ENCODE measurements at regions not wholly inside any gene's neighbourhood (a gene's known extent, or its start where the extent isn't known, plus 50 kb on each side); places are given as distances from the start of the nearest gene placed in this dataset.

DNA sequence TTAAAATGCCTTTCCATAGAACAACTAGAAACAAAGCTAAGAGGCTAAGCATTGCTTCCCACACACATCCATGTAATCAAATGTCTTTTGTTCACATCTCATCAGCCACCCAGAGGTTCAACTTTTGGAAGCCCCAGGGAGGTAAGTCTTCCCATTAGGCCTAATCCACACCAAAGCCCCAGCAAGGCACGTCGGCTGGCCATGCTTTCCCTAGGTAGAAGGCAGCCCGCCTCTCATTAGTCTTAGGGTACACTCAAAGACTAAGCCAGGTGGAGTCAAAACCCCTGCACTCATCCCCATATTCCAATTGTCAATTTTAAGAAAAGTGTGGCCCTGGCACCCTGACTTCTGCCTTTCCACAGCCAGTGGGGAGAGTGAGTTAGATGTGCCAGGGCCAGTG lies 87.9 kb downstream of the ATPSCKMT start:
- no peak for TF ChIP-seq CTCF (IDR thresholded peaks at IDR 0.05; ENCODE audit: low read depth, low read length)
- no peak for DNase-seq (ENCODE audit: extremely low read depth, low read depth)

DNA sequence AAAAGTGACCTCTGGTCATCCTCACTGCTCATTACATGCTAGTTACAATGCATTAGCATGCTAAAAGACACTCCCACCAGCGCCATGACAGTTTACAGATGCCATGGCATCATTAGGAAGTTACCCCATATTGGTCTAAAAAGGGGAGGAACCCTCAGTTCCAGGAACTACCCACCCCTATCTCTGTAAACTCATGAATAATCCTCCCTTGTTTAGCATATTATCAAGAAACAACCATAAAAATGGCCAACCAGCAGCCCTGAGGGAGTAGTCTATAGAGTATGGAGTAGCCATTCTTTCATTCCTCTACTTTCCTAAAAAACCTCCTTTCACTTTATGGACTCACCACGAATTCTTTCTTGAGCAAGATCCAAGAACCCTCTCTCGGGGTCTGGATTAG lies 89.4 kb downstream of the ATPSCKMT start:
- no peak for TF ChIP-seq CTCF (IDR thresholded peaks at IDR 0.05; ENCODE audit: low read depth, low read length)
- DNase-seq (ENCODE audit: extremely low read depth, low read depth) = no peak

DNA sequence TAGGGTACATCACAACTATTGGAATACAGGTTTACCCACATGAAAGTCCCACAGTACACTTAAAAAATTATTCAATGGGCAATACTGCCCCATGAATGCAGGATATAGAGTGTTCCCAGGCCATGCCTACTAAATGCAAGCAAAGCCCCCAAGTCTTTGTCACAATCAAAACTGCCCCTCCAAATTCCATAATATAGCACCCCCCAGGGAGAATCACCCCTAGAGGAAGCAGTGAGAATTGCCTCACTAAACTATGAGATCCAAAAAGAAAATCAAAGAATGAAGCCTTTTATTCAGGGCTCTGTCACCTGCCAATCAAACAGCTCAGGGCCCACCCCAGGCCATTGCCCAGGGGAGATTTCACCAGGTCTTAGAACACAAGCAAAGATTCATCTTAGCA lies 90.8 kb downstream of the ATPSCKMT start:
- no peak for DNase-seq (ENCODE audit: extremely low read depth, low read depth)
- TF ChIP-seq CTCF (IDR thresholded peaks at IDR 0.05; ENCODE audit: low read depth, low read length) = no peak

DNA sequence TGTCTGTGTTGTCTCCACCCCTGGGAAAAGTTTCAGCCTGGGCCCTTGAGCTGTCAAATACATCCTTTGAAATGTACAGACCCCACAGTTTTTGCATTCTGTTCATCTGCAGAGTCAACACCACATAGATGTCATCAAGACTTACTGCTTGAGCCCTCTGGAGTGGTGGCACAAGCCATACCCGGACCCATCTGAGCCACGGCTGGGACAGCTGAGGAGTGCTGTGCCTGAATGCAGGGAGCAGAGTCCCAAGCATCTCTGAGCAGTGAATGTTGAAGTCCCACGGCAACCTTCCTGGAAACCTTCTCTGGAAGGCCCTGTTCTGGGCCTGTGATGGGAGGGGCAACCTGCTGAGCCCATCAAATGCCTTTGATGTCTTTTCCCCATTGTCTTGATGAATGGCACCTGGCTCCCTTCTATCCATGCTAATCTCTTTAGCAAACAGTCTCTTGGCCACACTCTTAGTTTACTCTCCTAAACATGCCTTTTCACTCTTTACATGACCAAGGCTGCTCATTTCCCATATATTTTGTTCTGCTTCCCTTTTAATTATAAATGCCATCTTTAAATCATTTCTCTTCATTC lies 92.5 kb downstream of the ATPSCKMT start:
- DNase-seq (ENCODE audit: extremely low read depth, low read depth) = no peak
- no peak for TF ChIP-seq CTCF (IDR thresholded peaks at IDR 0.05; ENCODE audit: low read depth, low read length)

DNA sequence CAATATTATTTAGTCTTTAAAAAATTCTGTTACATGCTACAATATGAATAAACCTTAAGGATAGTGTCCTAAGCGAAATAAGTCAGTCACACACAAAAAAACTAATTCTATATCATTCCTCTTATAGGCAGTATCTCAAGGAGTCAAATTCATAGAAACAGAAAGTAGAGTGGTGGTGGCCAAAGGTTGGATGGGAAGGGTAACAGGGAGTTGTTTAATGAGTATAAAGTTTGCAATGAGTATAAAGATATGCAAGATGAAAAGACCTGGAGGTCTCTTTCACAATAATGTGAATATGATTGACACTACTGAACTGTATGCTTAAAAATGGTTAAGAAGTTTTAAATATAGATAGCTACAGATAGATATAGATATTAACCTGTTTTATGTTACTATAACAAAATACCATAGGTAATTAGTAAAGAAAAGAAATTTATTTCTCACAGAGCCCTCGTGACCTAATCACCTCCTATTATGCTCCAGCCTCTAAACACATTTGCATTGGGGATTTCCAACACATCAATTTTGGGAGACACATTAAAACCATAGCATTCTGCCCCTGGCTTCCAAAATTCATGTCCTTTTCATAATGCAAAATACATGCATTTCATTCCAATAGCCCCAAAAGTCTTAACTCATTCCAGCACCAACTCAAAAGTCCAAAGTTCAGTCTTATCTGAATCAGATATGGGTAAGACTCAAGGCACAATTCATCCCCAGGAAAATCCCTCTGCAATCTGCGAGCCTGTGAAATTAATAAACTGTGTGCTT lies 93.6 kb downstream of the ATPSCKMT start:
- DNase-seq (ENCODE audit: extremely low read depth, low read depth) = no peak
- no peak for TF ChIP-seq CTCF (IDR thresholded peaks at IDR 0.05; ENCODE audit: low read depth, low read length)

DNA sequence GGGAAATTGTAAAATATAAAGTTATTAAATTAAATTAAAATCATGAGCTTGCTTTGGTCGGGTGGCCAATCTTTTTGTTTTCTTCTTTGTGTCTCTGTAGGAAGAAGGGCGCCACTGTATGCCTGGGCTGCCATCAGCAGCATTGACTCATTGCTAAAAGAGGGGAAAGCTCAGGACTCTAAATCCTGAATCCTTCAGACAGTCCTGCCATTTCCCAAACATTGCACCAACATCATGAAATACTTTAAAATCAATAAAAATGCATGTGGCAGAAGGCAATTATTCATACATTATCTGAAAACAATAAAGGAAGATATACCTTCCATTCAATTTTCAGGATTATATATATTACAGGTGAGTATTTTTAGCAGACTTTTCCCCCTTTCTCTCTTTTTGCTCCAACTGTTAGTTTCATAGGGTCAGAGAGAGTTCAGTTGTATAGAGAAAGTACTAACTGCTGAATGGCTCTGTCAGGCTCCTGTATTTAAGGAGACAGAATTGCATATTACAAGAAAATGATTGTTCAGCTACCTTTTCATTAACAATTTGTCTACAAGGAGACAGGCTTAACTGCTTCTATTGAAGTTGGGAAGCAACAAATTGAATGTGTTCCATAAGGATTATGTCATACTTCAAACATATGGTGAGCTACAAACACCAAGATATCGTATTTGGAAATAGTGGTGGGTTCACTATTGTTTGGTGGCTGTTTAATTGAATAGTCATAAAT lies 95.7 kb downstream of the ATPSCKMT start:
- TF ChIP-seq CTCF (IDR thresholded peaks at IDR 0.05; ENCODE audit: low read depth, low read length) = no peak
- no peak for DNase-seq (ENCODE audit: extremely low read depth, low read depth)

DNA sequence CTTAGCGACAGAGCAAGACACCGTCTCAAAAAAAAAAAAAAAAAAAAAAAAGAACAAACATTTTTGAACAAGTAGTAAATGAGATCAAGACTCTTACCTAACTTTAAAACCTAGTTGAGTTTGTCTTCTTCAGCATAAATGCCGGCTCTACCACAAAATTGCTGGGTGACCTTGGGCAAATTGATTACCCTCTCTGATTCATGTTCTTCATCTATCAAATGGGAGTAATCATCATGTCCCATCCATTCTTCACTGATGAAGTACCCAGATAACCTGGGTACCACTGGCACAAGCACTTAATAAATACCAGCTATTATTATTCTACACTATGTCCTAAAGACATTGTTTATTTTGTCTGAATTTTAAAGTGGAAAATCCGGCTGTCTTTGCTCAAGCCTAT lies 96.3 kb downstream of the ATPSCKMT start:
- TF ChIP-seq CTCF (IDR thresholded peaks at IDR 0.05; ENCODE audit: low read depth, low read length) = no peak
- DNase-seq (ENCODE audit: extremely low read depth, low read depth) = no peak
